H1 (cell line): ENCODE measurements at regions not wholly inside any gene's neighbourhood (a gene's known extent, or its start where the extent isn't known, plus 50 kb on each side); places are given as distances from the start of the nearest gene placed in this dataset.

ENCODE experiments used
- CEBPB ChIP-seq: IDR thresholded peaks from 2 replicates; pipeline ENCODE4 v1.6.1; 2012; ENCODE audit warnings: low read depth, low read length
- CTCF ChIP-seq, 3 experiments: IDR thresholded peaks; 1 replicate in 2 of 3; 2 replicates in 1 of 3; pipeline versions ENCODE4 v1.5.1 to v1.6.1; 2011; ENCODE audit warnings: low read length in 3 of 3, mild to moderate bottlenecking in 3 of 3, inconsistent platforms in 2 of 3, low read depth in 1 of 3, moderate library complexity in 1 of 3; ENCODE audit not compliant: insufficient read depth in 1 of 3; ENCODE audit errors: control extremely low read depth in 1 of 3
- JUND ChIP-seq: IDR thresholded peaks from 2 replicates; pipeline ENCODE4 v1.6.1; 2011; ENCODE audit warnings: mild to moderate bottlenecking, improper control_type of control experiment, low read length
- SRF ChIP-seq: IDR thresholded peaks from 2 replicates; pipeline ENCODE4 v1.6.1; 2011; ENCODE audit warnings: mild to moderate bottlenecking, low read depth, low read length, moderate library complexity

GRCh38 chr13:37947419-37948140 is 78.0 kb upstream of the TRPC4 start:
- TF ChIP-seq SRF: no peak
- TF ChIP-seq CEBPB: no peak
- no peak for TF ChIP-seq JUND
- TF ChIP-seq CTCF (IDR thresholded peaks at IDR 0.05; ENCODE audit: control extremely low read depth in 1 of 3, insufficient read depth in 1 of 3, low read depth in 1 of 3, low read length in 3 of 3): no peak
